ENCODE measurements at regions not wholly inside any gene's neighbourhood (a gene's known extent, or its start where the extent isn't known, plus 50 kb on each side); places are given as distances from the start of the nearest gene placed in this dataset.

GRCh38 chr20:60884277-60884676 lies 367.8 kb upstream of the CDH4 start:
- DNase-seq: no peak

GRCh38 chr20:60888771-60889170 lies 363.3 kb upstream of the CDH4 start:
- no peak for DNase-seq

GRCh38 chr20:60892095-60892813 lies 359.8 kb upstream of the CDH4 start:
- no peak for DNase-seq

- no peak for DNase-seq
These were observed 358.0 kb upstream of the CDH4 start for GRCh38 chr20:60894091-60894490.

- DNase-seq: no peak
These were observed 356.5 kb upstream of the CDH4 start for GRCh38 chr20:60895363-60896079.

GRCh38 chr20:60897976-60898375 lies 354.1 kb upstream of the CDH4 start:
- DNase-seq: no peak

GRCh38 chr20:60899320-60899719 lies 352.7 kb upstream of the CDH4 start:
- no peak for DNase-seq

GRCh38 chr20:60900618-60901017 lies 351.4 kb upstream of the CDH4 start:
- DNase-seq: no peak

- DNase-seq: no peak
These were observed 350.2 kb upstream of the CDH4 start for GRCh38 chr20:60901831-60902230.

GRCh38 chr20:60903325-60903971 lies 348.6 kb upstream of the CDH4 start:
- no peak for DNase-seq

- no peak for DNase-seq
These were observed 347.3 kb upstream of the CDH4 start for GRCh38 chr20:60904730-60905129.

GRCh38 chr20:60905919-60906318 lies 346.1 kb upstream of the CDH4 start:
- no peak for DNase-seq

- no peak for DNase-seq
These were observed 345.5 kb upstream of the CDH4 start for GRCh38 chr20:60906555-60906954.

- DNase-seq: no peak
These were observed 338.8 kb upstream of the CDH4 start for GRCh38 chr20:60913298-60913697.

- DNase-seq: peak; percentile 6
These were observed 330.9 kb upstream of the CDH4 start for GRCh38 chr20:60921022-60921622.

GRCh38 chr20:60926831-60927230 lies 325.2 kb upstream of the CDH4 start:
- DNase-seq: no peak

- DNase-seq: no peak
These were observed 323.7 kb upstream of the CDH4 start for GRCh38 chr20:60928341-60928740.

GRCh38 chr20:60930023-60930790 lies 321.9 kb upstream of the CDH4 start:
- no peak for DNase-seq

GRCh38 chr20:60931696-60932095 lies 320.4 kb upstream of the CDH4 start:
- DNase-seq: no peak

- DNase-seq: no peak
These were observed 317.3 kb upstream of the CDH4 start for GRCh38 chr20:60934724-60935123.

- no peak for DNase-seq
These were observed 316.1 kb upstream of the CDH4 start for GRCh38 chr20:60935971-60936370.

GRCh38 chr20:60937585-60937984 lies 314.5 kb upstream of the CDH4 start:
- no peak for DNase-seq

- DNase-seq: no peak
These were observed 310.7 kb upstream of the CDH4 start for GRCh38 chr20:60941379-60941778.

Measured in stimulated activated CD4-positive, alpha-beta T cell treated with anti-CD3 and anti-CD28 coated beads, Interleukin-1b, Interleukin-23, amount 100 ng/mL, for 48 hours (primary cell).